Ascending aorta (tissue), 2 donors: ENCODE measurements at regions not wholly inside any gene's neighbourhood (a gene's known extent, or its start where the extent isn't known, plus 50 kb on each side); places are given as distances from the start of the nearest gene placed in this dataset.

Source experiments
- DNase-seq, 2 donors: peaks; one replicate each; pipeline ENCODE4 v3.0.0-alpha.2; 2019; ENCODE audit warnings: low spot score in 2 of 2
- H3K27ac ChIP-seq, 2 donors: fragments of 200-600 bp; sonication (generic); one replicate each; pipeline ENCODE4 v1.5.1; 2016 to 2017; ENCODE audit warnings: mild to moderate bottlenecking in 1 of 2
- H3K27me3 ChIP-seq: fragments of 200-600 bp; sonication (generic); one replicate; pipeline ENCODE4 v1.5.1; 2017
- H3K36me3 ChIP-seq, 2 donors: fragments of 200-600 bp; sonication (generic); one replicate each; pipeline ENCODE4 v1.5.1; 2016
- H3K4me1 ChIP-seq, 2 donors: fragments of 200-600 bp; sonication (generic); one replicate each; pipeline ENCODE4 v1.5.1; 2016 to 2017; ENCODE audit warnings: mild to moderate bottlenecking in 1 of 2
- H3K4me3 ChIP-seq, 2 donors: fragments of 200-600 bp; sonication (generic); one replicate each; pipeline ENCODE4 v1.5.1; 2016 to 2017; ENCODE audit warnings: mild to moderate bottlenecking in 1 of 2
- H3K9me3 ChIP-seq, 2 donors: fragments of 200-600 bp; sonication (generic); one replicate each; pipeline ENCODE4 v1.5.1; 2016
- intact Hi-C: fragments of 100-400 bp; cut with DNase I; formaldehyde crosslinking; loops from one replicate; pipeline ENCODE4 v1.15.1; 2023
- TF ChIP-seq, protein P1 (sequence below), 3 experiments: fragments of 200-600 bp in 2 of 3; fragments of 450-650 bp in 1 of 3; sonication (generic) in 2 of 3; IDR thresholded peaks; one replicate each; pipeline ENCODE4 v1.5.1; 2016 to 2019; ENCODE audit warnings: antibody characterized with exemption in 3 of 3, mild to moderate bottlenecking in 1 of 3, moderate library complexity in 1 of 3

DNA sequence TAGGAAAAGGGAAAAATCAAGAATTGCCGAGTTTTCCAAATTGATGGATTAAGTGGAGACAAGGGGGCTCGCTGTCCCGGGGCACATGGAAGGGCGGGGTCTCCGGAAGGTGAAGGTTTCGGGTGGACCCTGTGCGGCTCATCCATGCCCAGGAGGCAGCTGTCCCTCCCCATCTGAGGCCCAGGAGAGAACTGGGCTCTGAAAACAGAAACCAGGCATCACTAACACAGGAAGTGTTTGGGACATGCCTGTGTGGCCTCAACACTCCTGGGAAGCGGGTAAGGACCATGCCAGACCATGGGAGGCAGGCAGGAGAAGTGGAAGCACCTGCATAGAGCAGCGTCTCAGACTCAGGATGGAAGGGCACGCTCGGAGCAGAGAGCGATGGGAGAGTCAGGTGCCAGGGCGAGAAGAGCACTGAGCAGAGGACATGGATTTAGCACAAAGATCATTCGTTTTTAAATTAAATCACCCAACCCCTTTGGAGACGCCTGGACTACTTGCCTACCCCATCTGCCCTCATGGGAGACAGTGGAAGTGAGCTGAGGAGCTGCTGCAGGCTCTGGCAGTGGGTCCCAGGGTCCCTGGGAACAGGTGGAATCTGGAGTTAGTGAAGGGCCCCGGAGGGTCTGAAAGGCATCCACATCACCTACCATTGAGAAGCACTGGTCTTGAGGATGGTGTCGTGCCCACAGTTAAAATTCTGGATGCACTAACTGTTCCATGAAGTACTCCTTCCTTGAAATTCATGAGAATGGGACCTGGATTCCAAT, 183.2 kb upstream of the SOX1 start:
- TF ChIP-seq, protein P1, sequence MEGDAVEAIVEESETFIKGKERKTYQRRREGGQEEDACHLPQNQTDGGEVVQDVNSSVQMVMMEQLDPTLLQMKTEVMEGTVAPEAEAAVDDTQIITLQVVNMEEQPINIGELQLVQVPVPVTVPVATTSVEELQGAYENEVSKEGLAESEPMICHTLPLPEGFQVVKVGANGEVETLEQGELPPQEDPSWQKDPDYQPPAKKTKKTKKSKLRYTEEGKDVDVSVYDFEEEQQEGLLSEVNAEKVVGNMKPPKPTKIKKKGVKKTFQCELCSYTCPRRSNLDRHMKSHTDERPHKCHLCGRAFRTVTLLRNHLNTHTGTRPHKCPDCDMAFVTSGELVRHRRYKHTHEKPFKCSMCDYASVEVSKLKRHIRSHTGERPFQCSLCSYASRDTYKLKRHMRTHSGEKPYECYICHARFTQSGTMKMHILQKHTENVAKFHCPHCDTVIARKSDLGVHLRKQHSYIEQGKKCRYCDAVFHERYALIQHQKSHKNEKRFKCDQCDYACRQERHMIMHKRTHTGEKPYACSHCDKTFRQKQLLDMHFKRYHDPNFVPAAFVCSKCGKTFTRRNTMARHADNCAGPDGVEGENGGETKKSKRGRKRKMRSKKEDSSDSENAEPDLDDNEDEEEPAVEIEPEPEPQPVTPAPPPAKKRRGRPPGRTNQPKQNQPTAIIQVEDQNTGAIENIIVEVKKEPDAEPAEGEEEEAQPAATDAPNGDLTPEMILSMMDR (IDR thresholded peaks at IDR 0.05), result no peak
- no peaks in the 10 kb centered on the region for H3K36me3 ChIP-seq
- no peaks in the 10 kb centered on the region for H3K9me3 ChIP-seq
- no peak overlapping the region for H3K27ac ChIP-seq
- no peaks in the 10 kb centered on the region for H3K27me3 ChIP-seq
- H3K4me1 ChIP-seq, result no peaks in the 10 kb centered on the region
- DNase-seq, result peak in 1 of 2 donors; percentile 39
- intact Hi-C loops, result no loop called here
- H3K4me3 ChIP-seq, result no peak overlapping the region

DNA sequence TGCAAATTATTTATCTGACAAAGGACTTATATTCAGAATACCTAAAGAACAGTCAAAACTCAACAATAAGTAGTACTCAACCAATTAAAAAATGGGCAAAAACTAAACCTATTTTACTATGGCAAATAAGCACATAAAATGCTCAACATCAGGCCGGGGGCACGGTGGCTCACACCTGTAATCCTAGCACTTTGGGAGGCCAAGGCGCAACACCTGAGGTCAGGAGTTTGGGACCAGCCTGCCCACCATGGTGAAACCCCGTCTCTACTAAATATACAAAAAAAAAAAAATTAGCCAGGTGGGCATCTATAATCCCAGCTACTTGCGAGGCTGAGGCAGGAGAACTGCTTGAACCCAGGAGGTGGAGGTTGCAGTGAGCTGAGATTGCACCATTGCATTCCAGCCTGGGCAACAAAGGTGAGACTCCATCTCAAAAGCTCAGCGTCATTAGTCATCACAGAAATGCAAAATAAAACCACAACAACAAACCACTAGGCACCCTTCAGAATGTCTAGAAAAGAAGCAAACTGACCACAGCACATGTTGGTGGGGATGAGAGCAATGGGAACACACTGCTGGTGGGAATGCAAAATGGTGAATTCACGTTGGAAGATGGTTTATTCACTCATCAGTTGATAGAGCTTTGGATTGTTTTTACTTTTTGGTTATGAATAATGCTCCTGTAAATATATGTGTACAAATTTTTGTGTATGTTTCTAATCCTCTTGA, 180.6 kb upstream of the SOX1 start:
- Histone ChIP-seq H3K9me3 (peaks cover 0 to 4% of the 10 kb centered on the region in 2 donors), H3K4me3 (no peak overlapping the region), H3K27me3 (no peaks in the 10 kb centered on the region), H3K27ac (no peak overlapping the region), H3K36me3 (no peaks in the 10 kb centered on the region), H3K4me1 (no peaks in the 10 kb centered on the region)
- TF ChIP-seq, protein P1 (IDR thresholded peaks at IDR 0.05), result no peak
- intact Hi-C loops, result no loop called here
- DNase-seq, result no peak

DNA sequence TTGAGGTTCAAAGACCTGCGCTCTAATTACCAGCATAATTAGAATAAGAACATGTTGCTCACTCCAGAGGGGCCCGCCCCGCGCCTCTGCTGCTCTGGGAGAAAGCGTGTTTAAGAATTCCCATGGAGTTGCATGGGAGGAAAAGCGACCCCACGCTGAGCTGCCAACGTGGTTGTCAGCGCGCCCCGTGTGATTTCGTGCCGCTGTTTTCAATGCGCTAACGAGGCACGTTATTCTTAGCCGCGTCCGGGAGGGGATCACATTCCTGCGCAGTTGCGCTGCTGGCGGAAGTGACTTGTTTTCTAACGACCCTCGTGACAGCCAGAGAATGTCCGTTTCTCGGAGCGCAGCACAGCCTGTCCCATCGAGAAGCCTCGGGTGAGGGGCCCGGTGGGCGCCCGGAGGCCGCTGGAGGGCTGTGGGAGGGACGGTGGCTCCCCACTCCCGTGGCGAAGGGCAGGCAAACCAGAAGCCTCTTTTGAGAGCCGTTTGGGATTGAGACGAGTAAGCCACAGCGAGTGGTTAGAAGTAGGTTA, 173.8 kb upstream of the SOX1 start:
- Histone ChIP-seq H3K4me1 (no peaks in the 10 kb centered on the region), H3K4me3 (no peak overlapping the region), H3K36me3 (no peaks in the 10 kb centered on the region), H3K9me3 (peaks cover 0 to 4% of the 10 kb centered on the region in 2 donors), H3K27me3 (no peaks in the 10 kb centered on the region), H3K27ac (no peak overlapping the region)
- intact Hi-C loops, result no loop called here
- TF ChIP-seq, protein P1 (IDR thresholded peaks at IDR 0.05), result no peak
- DNase-seq, result no peak

DNA sequence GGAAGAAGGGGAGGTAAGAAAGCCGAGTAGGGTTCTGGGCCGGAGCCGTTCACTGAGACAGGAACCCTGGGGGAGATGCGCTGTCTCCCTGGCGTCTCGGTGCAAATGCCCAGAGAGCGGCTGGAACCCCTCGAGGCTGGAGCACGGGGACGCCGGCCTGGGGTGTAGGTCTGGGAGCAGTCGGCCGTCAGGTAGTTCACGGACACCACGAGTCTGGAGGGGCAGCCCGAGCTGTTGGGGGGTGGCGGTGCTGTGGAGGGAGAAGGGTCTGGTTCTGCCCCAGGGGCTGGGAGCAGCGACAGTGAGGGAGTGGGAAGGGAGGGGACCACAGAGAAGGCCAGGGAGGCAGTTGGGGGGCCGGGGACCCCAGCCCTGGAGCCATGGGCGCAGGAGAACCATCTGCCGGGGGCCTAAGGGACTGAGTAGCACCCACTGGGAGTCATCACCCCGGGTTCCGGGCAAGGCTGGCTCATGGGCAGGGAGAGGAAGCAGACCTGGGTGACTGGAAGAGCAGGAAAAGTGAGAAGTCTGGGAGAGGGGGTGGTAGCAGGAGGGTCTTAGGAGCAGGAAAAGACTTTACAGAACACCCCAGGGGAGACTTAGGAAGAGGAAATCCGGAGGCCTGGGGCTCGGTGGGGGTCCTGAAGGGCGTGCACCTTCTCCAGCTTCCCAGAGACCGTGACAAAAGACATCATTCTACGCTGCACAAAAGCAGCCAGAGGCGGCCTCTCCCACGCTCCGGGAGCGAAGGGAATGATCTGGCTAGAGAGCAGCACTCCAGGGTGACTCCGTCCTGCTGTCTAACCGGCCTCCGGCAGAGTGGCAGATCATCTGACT, 173.1 kb upstream of the SOX1 start:
- Histone ChIP-seq H3K4me1 (no peaks in the 10 kb centered on the region), H3K27me3 (no peaks in the 10 kb centered on the region), H3K4me3 (no peak overlapping the region), H3K27ac (no peak overlapping the region), H3K9me3 (peaks cover 0 to 4% of the 10 kb centered on the region in 2 donors), H3K36me3 (no peaks in the 10 kb centered on the region)
- TF ChIP-seq, protein P1 (IDR thresholded peaks at IDR 0.05), result no peak
- intact Hi-C loops, result no loop called here
- DNase-seq, result no peak
